GM12878 (cell line): ENCODE measurements at regions not wholly inside any gene's neighbourhood (a gene's known extent, or its start where the extent isn't known, plus 50 kb on each side); places are given as distances from the start of the nearest gene placed in this dataset.

Source experiments
- ATAC-seq: fragments of 200-7000 bp; cut with Tn5 transposase; 3 replicates; pipeline ENCODE4 v1.9.1; 2020; ENCODE audit warnings: mild to moderate bottlenecking, moderate library complexity
- BruUV-seq: library from RNA; stranded (reverse); fragments of 400-500 nt; replicated peaks from 2 replicates; lab custom pipeline; 2021; lab: Mats Ljungman, UMichigan
- CTCF ChIA-PET: fragments of 300-600 bp; sonication (Branson Sonifier 250); formaldehyde crosslinking; extraction: SDS; loops from one replicate; lab custom pipeline; 2021; ENCODE audit warnings: inconsistent platforms; lab: Yijun Ruan, JAX
- POLR2A ChIA-PET: fragments of 350-600 bp; formaldehyde crosslinking; extraction: SDS; loops from one replicate; lab custom pipeline; 2021; ENCODE audit warnings: inconsistent platforms; lab: Charles Lee
- RAD21 ChIA-PET: fragments of 300-600 bp; sonication (Branson Sonifier 250); formaldehyde crosslinking; loops from one replicate; lab custom pipeline; 2023; ENCODE audit warnings: antibody characterized with exemption; ENCODE audit not compliant: unreplicated experiment; lab: Charles Lee
- SMC1A ChIA-PET: fragments of 300-600 bp; sonication (Branson Sonifier 250); formaldehyde crosslinking; loops from one replicate; lab custom pipeline; 2023; ENCODE audit not compliant: unreplicated experiment, uncharacterized antibody; lab: Charles Lee
- DNase-seq: peaks from one replicate; pipeline ENCODE4 v3.0.0-alpha.2; 2011; ENCODE audit warnings: low read depth, low spot score
- FAIRE-seq: peaks from 3 replicates; lab custom pipeline; 2011; peaks lifted over from hg19 to GRCh38; lab: Jason Lieb, UNC
- H2AFZ ChIP-seq: 2 replicates; pipeline ENCODE4 v1.6.0; 2011; ENCODE audit warnings: low read depth, low read length, control low read depth; ENCODE audit not compliant: control insufficient read depth
- H3K27ac ChIP-seq: 2 replicates; pipeline ENCODE4 v1.5.1; 2011; ENCODE audit warnings: control low read depth; ENCODE audit not compliant: control insufficient read depth, insufficient read depth
- H3K27me3 ChIP-seq, 2 experiments: replicated peaks in 1 of 2; 2 replicates each; pipeline versions ENCODE4 v1.6.0 to v1.6.1; 2011; ENCODE audit warnings: low read length in 1 of 2; ENCODE audit not compliant: control insufficient read depth in 2 of 2, insufficient read depth in 2 of 2
- H3K36me3 ChIP-seq, 2 experiments: 2 replicates each; pipeline ENCODE4 v1.5.1; 2011; ENCODE audit warnings: low read length in 1 of 2; ENCODE audit not compliant: control insufficient read depth in 2 of 2, insufficient read depth in 2 of 2
- H3K4me1 ChIP-seq: 2 replicates; pipeline ENCODE4 v1.6.1; 2011; ENCODE audit warnings: mild to moderate bottlenecking, low read length, moderate library complexity, mixed read lengths; ENCODE audit not compliant: control insufficient read depth, insufficient read depth
- H3K4me2 ChIP-seq: 2 replicates; pipeline ENCODE4 v1.6.0; 2011; ENCODE audit warnings: control low read depth; ENCODE audit not compliant: control insufficient read depth, insufficient read depth
- H3K4me3 ChIP-seq: fragments of 200-600 bp; sonication (generic); 2 replicates; pipeline ENCODE4 v1.5.1; 2016
- H3K79me2 ChIP-seq: 2 replicates; pipeline ENCODE4 v1.6.0; 2011; ENCODE audit warnings: low read length; ENCODE audit not compliant: control insufficient read depth, insufficient read depth
- H3K9ac ChIP-seq: 2 replicates; pipeline ENCODE4 v1.8.0; 2011; ENCODE audit warnings: low read length, control low read depth, mixed read lengths; ENCODE audit not compliant: control insufficient read depth, insufficient read depth
- H3K9me3 ChIP-seq: replicated peaks from 3 replicates; pipeline ENCODE4 v1.5.1; 2011; ENCODE audit warnings: mild to moderate bottlenecking, low read length; ENCODE audit not compliant: control insufficient read depth, insufficient read depth
- H4K20me1 ChIP-seq: 2 replicates; pipeline ENCODE4 v1.6.0; 2011; ENCODE audit not compliant: control insufficient read depth, insufficient read depth
- BCL11A ChIP-seq: IDR thresholded peaks from 2 replicates; pipeline ENCODE4 v1.6.1; 2011; ENCODE audit warnings: low read depth, low read length
- BRCA1 ChIP-seq: IDR thresholded peaks from 2 replicates; pipeline ENCODE4 v1.6.1; 2011; ENCODE audit warnings: low read depth, low read length, improper control_type of control experiment
- CEBPB ChIP-seq, 2 experiments: fragments of 150-350 bp in 1 of 2; IDR thresholded peaks; 2 replicates each; pipeline ENCODE4 v1.6.1; 2012 to 2014; ENCODE audit warnings: low read depth in 2 of 2, low read length in 2 of 2, borderline replicate concordance in 1 of 2, inconsistent platforms in 1 of 2
- CHD4 ChIP-seq: fragments of 200-600 bp; sonication (generic); IDR thresholded peaks from 2 replicates; pipeline ENCODE4 v1.6.1; 2016; ENCODE audit warnings: mild to moderate bottlenecking
- EED ChIP-seq: sonication (generic); IDR thresholded peaks from 2 replicates; pipeline ENCODE4 v1.6.1; 2016; ENCODE audit warnings: antibody characterized with exemption, low read depth
- FOS ChIP-seq: IDR thresholded peaks from 3 replicates; pipeline ENCODE4 v1.6.1; 2011; ENCODE audit warnings: borderline replicate concordance; ENCODE audit not compliant: insufficient read length; ENCODE audit errors: extremely low read depth
- FOXK2 ChIP-seq: fragments of 450-650 bp; IDR thresholded peaks from 2 replicates; pipeline ENCODE4 v1.6.1; 2017; ENCODE audit warnings: mild to moderate bottlenecking, moderate library complexity
- FOXM1 ChIP-seq: IDR thresholded peaks from 2 replicates; pipeline ENCODE4 v1.6.1; 2012; ENCODE audit warnings: low read depth, mild to moderate bottlenecking, inconsistent platforms, low read length, moderate library complexity
- HDAC6 ChIP-seq: fragments of 200-600 bp; sonication (generic); IDR thresholded peaks from one replicate; pipeline ENCODE4 v1.8.0; 2017; ENCODE audit warnings: antibody characterized with exemption; ENCODE audit not compliant: unreplicated experiment
- MEF2A ChIP-seq: IDR thresholded peaks from 2 replicates; pipeline ENCODE4 v1.6.1; 2011; ENCODE audit warnings: low read depth, mild to moderate bottlenecking, low read length, moderate library complexity; ENCODE audit not compliant: insufficient read depth
- NRF1 ChIP-seq: conservative IDR thresholded peaks from 2 replicates; pipeline ENCODE4 v1.6.1; 2011; ENCODE audit warnings: mild to moderate bottlenecking, low read depth, low read length, improper control_type of control experiment
- POLR2AphosphoS5 ChIP-seq: IDR thresholded peaks from 2 replicates; pipeline ENCODE4 v1.6.1; 2011; ENCODE audit warnings: mild to moderate bottlenecking, low read length, inconsistent platforms
- RB1 ChIP-seq: fragments of 450-650 bp; formaldehyde crosslinking; IDR thresholded peaks from 2 replicates; pipeline ENCODE4 v1.6.1; 2017; ENCODE audit warnings: mild to moderate bottlenecking, borderline replicate concordance
- RELB ChIP-seq: fragments of 450-650 bp; IDR thresholded peaks from 2 replicates; pipeline ENCODE4 v1.6.1; 2017; ENCODE audit warnings: low read depth, mild to moderate bottlenecking, moderate library complexity
- SIN3A ChIP-seq: IDR thresholded peaks from 2 replicates; pipeline ENCODE4 v1.6.1; 2012; ENCODE audit warnings: low read depth, low read length, improper control_type of control experiment
- SMAD5 ChIP-seq: IDR thresholded peaks from 2 replicates; pipeline ENCODE4 v1.6.1; 2016; ENCODE audit warnings: antibody characterized with exemption, low read depth
- TARDBP ChIP-seq: IDR thresholded peaks from 2 replicates; pipeline ENCODE4 v1.6.1; 2016; ENCODE audit warnings: borderline replicate concordance
- ZBTB40 ChIP-seq: fragments of 450-650 bp; IDR thresholded peaks from 2 replicates; pipeline ENCODE4 v1.6.1; 2016; ENCODE audit warnings: mild to moderate bottlenecking, moderate library complexity, borderline replicate concordance
- ZZZ3 ChIP-seq: IDR thresholded peaks from 2 replicates; pipeline ENCODE4 v1.6.1; 2011; ENCODE audit warnings: low read depth; ENCODE audit not compliant: control insufficient read depth, insufficient read length
- WGBS: methylation state at CpG from one replicate; pipeline ENCODE4 v1.1.6; 2016; ENCODE audit warnings: low lambda C conversion rate; ENCODE audit not compliant: insufficient replicate concordance, insufficient coverage; ENCODE audit errors: missing lambda C conversion rate; 5-methylcytosine and 5-hydroxymethylcytosine counted together
- in situ Hi-C: fragments of 300-500 bp; cut with MboI; formaldehyde crosslinking; loops from 9 replicates; pipeline ENCODE4 v1.14.3; 2018; ENCODE audit warnings: mixed read lengths
- intact Hi-C: fragments of 100-400 bp; cut with micrococcal nuclease; formaldehyde crosslinking; loops from one replicate; pipeline ENCODE4 v1.14.2; 2022; ENCODE audit not compliant: unreplicated experiment
- TF ChIP-seq, protein P1 (sequence below): IDR thresholded peaks from 2 replicates; pipeline ENCODE4 v1.6.1; 2012; ENCODE audit warnings: low read depth, low read length, improper control_type of control experiment

- Histone ChIP-seq H3K27me3 (no peaks in the 10 kb centered on the region), H3K4me3 (no peak overlapping the region), H3K27ac (no peak overlapping the region), H3K9me3 (no peaks in the 10 kb centered on the region), H3K36me3 (no peaks in the 10 kb centered on the region), H2AFZ (no peak overlapping the region), H3K9ac (no peak overlapping the region), H4K20me1 (no peaks in the 10 kb centered on the region), H3K79me2 (no peaks in the 10 kb centered on the region), H3K4me2 (no peak overlapping the region), H3K4me1 (no peaks in the 10 kb centered on the region)
- ChIA-PET POLR2A (no interaction called here), RAD21 (no interaction called here), CTCF (no interaction called here), SMC1A (no interaction called here)
- in situ Hi-C loops: no loop called here
- no peak for ATAC-seq
- no TSS peak for BruUV-seq
- no peak for FAIRE-seq
- no peak for DNase-seq
- 59% methylated on average over 2 of the region's 3 CpGs for WGBS
- intact Hi-C loops: no loop called here
- TF ChIP-seq TARDBP: no peak
- no peak for TF ChIP-seq NRF1
- no peak for TF ChIP-seq HDAC6
- no peak for TF ChIP-seq BRCA1
- TF ChIP-seq FOS: no peak
- TF ChIP-seq BCL11A: no peak
- TF ChIP-seq, protein P1, sequence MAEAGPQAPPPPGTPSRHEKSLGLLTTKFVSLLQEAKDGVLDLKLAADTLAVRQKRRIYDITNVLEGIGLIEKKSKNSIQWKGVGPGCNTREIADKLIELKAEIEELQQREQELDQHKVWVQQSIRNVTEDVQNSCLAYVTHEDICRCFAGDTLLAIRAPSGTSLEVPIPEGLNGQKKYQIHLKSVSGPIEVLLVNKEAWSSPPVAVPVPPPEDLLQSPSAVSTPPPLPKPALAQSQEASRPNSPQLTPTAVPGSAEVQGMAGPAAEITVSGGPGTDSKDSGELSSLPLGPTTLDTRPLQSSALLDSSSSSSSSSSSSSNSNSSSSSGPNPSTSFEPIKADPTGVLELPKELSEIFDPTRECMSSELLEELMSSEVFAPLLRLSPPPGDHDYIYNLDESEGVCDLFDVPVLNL: no peak
- no peak for TF ChIP-seq FOXK2
- no peak for TF ChIP-seq ZBTB40
- TF ChIP-seq POLR2AphosphoS5: no peak
- no peak for TF ChIP-seq FOXM1
- no peak for TF ChIP-seq SMAD5
- TF ChIP-seq CHD4: no peak
- no peak for TF ChIP-seq CEBPB (IDR thresholded peaks at IDR 0.05; ENCODE audit: borderline replicate concordance in 1 of 2, low read depth in 2 of 2, low read length in 2 of 2)
- TF ChIP-seq SIN3A: no peak
- TF ChIP-seq MEF2A: no peak
- TF ChIP-seq ZZZ3: no peak
- TF ChIP-seq RELB: no peak
- TF ChIP-seq EED: no peak
- TF ChIP-seq RB1: no peak
Observed at GRCh38 chr12:114932806-114933205, 248.8 kb upstream of the TBX3 start.
